ENCODE measurements at regions not wholly inside any gene's neighbourhood (a gene's known extent, or its start where the extent isn't known, plus 50 kb on each side); places are given as distances from the start of the nearest gene placed in this dataset.

- TF ChIP-seq CTCF (conservative IDR thresholded peaks at IDR 0.05) = no peak
- H3K27ac ChIP-seq = no peak overlapping the region
Observed at GRCh38 chr2:219912491-219912921, 285.1 kb downstream of the SLC4A3 start.

- H3K27ac ChIP-seq = no peak overlapping the region
- no peak for TF ChIP-seq CTCF (conservative IDR thresholded peaks at IDR 0.05)
Observed at GRCh38 chr2:219914577-219914976, 287.1 kb downstream of the SLC4A3 start.

DNA sequence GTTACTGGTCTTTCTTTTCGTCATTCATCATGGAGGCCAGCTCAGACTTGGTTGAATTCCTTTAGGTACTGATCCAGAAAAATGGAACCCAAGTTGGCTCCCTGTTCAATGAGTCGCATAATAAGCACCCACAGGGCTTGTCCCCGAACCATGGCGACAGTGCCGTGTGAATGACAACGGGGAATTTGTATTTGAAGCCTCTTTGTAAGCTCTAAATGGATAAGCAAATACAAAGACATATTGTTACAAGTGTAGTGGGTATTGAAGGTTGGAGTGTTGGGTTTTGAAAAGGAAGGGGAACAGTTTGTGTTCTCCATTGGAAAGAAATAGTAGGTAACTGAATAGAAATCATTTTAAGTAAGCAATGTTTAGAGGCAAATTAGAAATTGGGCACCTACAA is 288.9 kb downstream of the SLC4A3 start:
- TF ChIP-seq CTCF (conservative IDR thresholded peaks at IDR 0.05) = no peak

GRCh38 chr2:219916726-219917440 is 289.5 kb downstream of the SLC4A3 start:
- no peak overlapping the region for H3K27ac ChIP-seq
- TF ChIP-seq CTCF (conservative IDR thresholded peaks at IDR 0.05) = no peak

More for the DNA sequence above, 288.9 kb downstream of the SLC4A3 start:
- no peak overlapping the region for H3K27ac ChIP-seq

DNA sequence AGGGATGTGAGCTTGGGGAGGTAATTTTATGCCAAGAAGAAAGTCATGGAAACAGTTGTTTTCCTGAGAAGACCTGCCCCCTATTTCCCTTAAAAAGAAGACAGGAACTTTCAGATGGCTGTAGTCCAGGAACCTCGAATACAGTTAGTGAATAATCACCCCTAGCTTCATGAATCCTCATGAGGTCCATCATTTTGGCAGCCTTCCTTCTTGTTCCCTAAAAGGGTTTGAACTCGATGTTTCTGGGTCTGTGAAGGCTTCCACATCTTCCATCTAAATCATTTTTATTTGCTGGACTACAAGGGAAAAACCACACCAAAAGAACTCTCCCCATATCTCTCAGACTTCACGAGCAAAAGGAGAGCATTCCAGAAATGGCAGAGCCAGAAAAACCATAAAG is 290.8 kb downstream of the SLC4A3 start:
- TF ChIP-seq CTCF (conservative IDR thresholded peaks at IDR 0.05) = no peak

DNA sequence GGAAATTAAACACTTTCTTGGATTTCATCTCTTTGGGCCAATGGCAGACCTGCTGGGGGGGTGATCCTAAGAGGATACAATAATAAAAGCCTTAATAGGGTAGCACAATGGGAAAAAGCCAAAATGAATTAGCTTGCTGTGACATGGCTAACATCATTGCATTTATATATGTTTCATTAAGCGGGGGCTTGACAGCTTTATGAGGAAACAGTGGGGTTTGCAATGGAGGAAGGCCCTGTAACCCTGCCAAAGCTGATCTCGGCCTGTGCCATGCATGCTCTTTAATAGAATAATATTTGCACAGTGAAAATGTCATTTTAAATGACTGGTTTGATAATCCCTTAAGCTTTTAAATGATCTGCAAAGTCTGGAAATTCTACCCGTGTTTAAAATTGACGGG is 291.5 kb downstream of the SLC4A3 start:
- H3K27ac ChIP-seq = no peak overlapping the region
- no peak for TF ChIP-seq CTCF (conservative IDR thresholded peaks at IDR 0.05)

More for the DNA sequence above, 290.8 kb downstream of the SLC4A3 start:
- H3K27ac ChIP-seq = no peak overlapping the region

DNA sequence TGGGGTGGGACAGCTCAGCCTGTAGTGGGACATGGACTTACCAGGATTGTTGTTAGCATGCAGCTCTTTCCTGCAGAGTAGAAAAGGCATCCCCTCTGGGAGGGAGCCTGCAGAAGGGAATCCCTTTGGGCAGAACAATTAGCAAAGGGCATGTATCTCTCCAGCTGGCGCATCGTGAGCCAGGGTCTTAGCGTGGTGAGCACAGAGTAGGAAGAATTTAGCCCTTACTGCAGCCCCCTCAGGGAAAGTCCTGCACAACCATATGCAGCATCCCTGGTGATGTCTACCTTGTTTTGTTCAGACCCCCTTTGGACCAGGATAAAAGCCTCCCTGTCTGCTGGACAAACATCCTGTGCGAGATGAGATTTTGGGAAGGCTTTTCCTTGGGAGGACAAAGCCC is 292.1 kb downstream of the SLC4A3 start:
- TF ChIP-seq CTCF (conservative IDR thresholded peaks at IDR 0.05) = no peak

More for the DNA sequence above, 292.1 kb downstream of the SLC4A3 start:
- H3K27ac ChIP-seq = no peak overlapping the region

Measured in VCaP (cell line).